IMR-90 (cell line): ENCODE measurements at regions not wholly inside any gene's neighbourhood (a gene's known extent, or its start where the extent isn't known, plus 50 kb on each side); places are given as distances from the start of the nearest gene placed in this dataset.

Experiments used
- ATAC-seq: fragments of 200-7000 bp; cut with Tn5 transposase; 2 replicates; pipeline ENCODE4 v1.9.1; 2020; ENCODE audit warnings: low read depth, mild to moderate bottlenecking, moderate library complexity
- BruUV-seq: library from RNA; stranded (reverse); fragments of 400-500 nt; replicated peaks from 2 replicates; lab custom pipeline; 2021; lab: Mats Ljungman, UMichigan
- CTCF ChIA-PET: fragments of 300-600 bp; formaldehyde crosslinking; extraction: SDS; loops from one replicate; lab custom pipeline; 2021; ENCODE audit warnings: antibody characterized with exemption; lab: Yijun Ruan, JAX
- POLR2A ChIA-PET: fragments of 300-600 bp; sonication (Branson Sonifier 250); formaldehyde crosslinking; loops from one replicate; lab custom pipeline; 2022; ENCODE audit warnings: antibody characterized with exemption; ENCODE audit not compliant: unreplicated experiment; lab: Charles Lee
- DNase-seq: peaks from one replicate; pipeline ENCODE4 v3.0.0; 2013
- H2AFZ ChIP-seq: replicated peaks from 2 replicates; pipeline ENCODE3; 2013; ENCODE audit warnings: low read length, mild to moderate bottlenecking; ENCODE audit not compliant: poor library complexity
- H2AK5ac ChIP-seq: 2 replicates; pipeline ENCODE4 v1.6.1; 2013; ENCODE audit warnings: low read depth, low read length, inconsistent platforms
- H2AK9ac ChIP-seq: replicated peaks from 2 replicates; pipeline ENCODE3; 2013; ENCODE audit warnings: mild to moderate bottlenecking, low read depth, low read length, moderate library complexity; ENCODE audit not compliant: poor library complexity
- H2BK120ac ChIP-seq: 2 replicates; pipeline ENCODE4 v1.6.1; 2013; ENCODE audit warnings: low read depth, low read length, inconsistent platforms
- H2BK15ac ChIP-seq: 3 replicates; pipeline ENCODE4 v1.6.1; 2013; ENCODE audit warnings: low read depth, low read length, inconsistent platforms
- H2BK20ac ChIP-seq: 2 replicates; pipeline ENCODE4 v1.6.1; 2013; ENCODE audit warnings: low read depth, mild to moderate bottlenecking, inconsistent platforms, low read length, moderate library complexity
- H2BK5ac ChIP-seq: 2 replicates; pipeline ENCODE4 v1.6.1; 2013; ENCODE audit warnings: mild to moderate bottlenecking, low read depth, low read length, inconsistent platforms; ENCODE audit not compliant: poor library complexity, severe bottlenecking
- H3K14ac ChIP-seq: replicated peaks from 2 replicates; pipeline ENCODE4 v1.6.1; 2013; ENCODE audit warnings: low read depth, low read length, inconsistent platforms
- H3K18ac ChIP-seq: 2 replicates; pipeline ENCODE4 v1.6.1; 2013; ENCODE audit warnings: low read depth, low read length, control low read depth
- H3K23ac ChIP-seq: 2 replicates; pipeline ENCODE4 v1.6.1; 2013; ENCODE audit warnings: low read depth, low read length, inconsistent platforms
- H3K27ac ChIP-seq: 2 replicates; pipeline ENCODE4 v1.5.1; 2013; ENCODE audit warnings: mild to moderate bottlenecking, control low read depth, low read length; ENCODE audit not compliant: insufficient read depth
- H3K27me3 ChIP-seq: 2 replicates; pipeline ENCODE4 v1.6.1; 2013; ENCODE audit warnings: low read length; ENCODE audit not compliant: control insufficient read depth, insufficient read depth
- H3K36me3 ChIP-seq: 2 replicates; pipeline ENCODE4 v1.6.1; 2013; ENCODE audit warnings: low read length, mixed read lengths; ENCODE audit not compliant: control insufficient read depth, insufficient read depth
- H3K4ac ChIP-seq: 2 replicates; pipeline ENCODE4 v1.6.1; 2013; ENCODE audit warnings: low read depth, low read length, inconsistent platforms
- H3K4me1 ChIP-seq: 2 replicates; pipeline ENCODE4 v1.6.1; 2013; ENCODE audit warnings: low read length, mixed read lengths; ENCODE audit not compliant: control insufficient read depth, insufficient read depth
- H3K4me2 ChIP-seq: 2 replicates; pipeline ENCODE4 v1.6.1; 2013; ENCODE audit warnings: low read depth, mild to moderate bottlenecking, control low read depth, low read length, moderate library complexity
- H3K4me3 ChIP-seq: 2 replicates; pipeline ENCODE4 v1.5.1; 2013; ENCODE audit warnings: low read depth, mild to moderate bottlenecking, control low read depth, low read length, moderate library complexity; ENCODE audit not compliant: insufficient read depth
- H3K56ac ChIP-seq: 2 replicates; pipeline ENCODE4 v1.6.1; 2013; ENCODE audit warnings: low read length, inconsistent platforms; ENCODE audit not compliant: insufficient read depth; ENCODE audit errors: extremely low read depth
- H3K79me1 ChIP-seq, 2 experiments: 2 replicates each; pipeline ENCODE4 v1.6.1; 2013; ENCODE audit warnings: low read length in 2 of 2, inconsistent platforms in 1 of 2, low read depth in 1 of 2
- H3K9ac ChIP-seq: 2 replicates; pipeline ENCODE4 v1.6.1; 2013; ENCODE audit warnings: low read depth, low read length, control low read depth
- H3K9me1 ChIP-seq: 2 replicates; pipeline ENCODE4 v1.6.1; 2013; ENCODE audit warnings: low read length, inconsistent platforms; ENCODE audit not compliant: insufficient read depth
- H3K9me3 ChIP-seq: 2 replicates; pipeline ENCODE4 v1.6.1; 2013; ENCODE audit warnings: low read length; ENCODE audit not compliant: control insufficient read depth, insufficient read depth
- H4K20me1 ChIP-seq: 2 replicates; pipeline ENCODE4 v1.6.1; 2013; ENCODE audit warnings: low read length, inconsistent platforms; ENCODE audit not compliant: insufficient read depth
- H4K5ac ChIP-seq: 2 replicates; pipeline ENCODE4 v1.6.1; 2013; ENCODE audit warnings: mild to moderate bottlenecking, low read depth, low read length, control low read depth
- H4K8ac ChIP-seq, 2 experiments: 2 replicates each; pipeline ENCODE4 v1.6.1; 2013; ENCODE audit warnings: low read depth in 2 of 2, low read length in 2 of 2, control low read depth in 1 of 2, inconsistent platforms in 1 of 2
- H4K91ac ChIP-seq: 2 replicates; pipeline ENCODE4 v1.6.1; 2013; ENCODE audit warnings: low read depth, low read length, inconsistent platforms; ENCODE audit not compliant: insufficient read depth
- CEBPB ChIP-seq: IDR thresholded peaks from 2 replicates; pipeline ENCODE4 v1.6.1; 2012; ENCODE audit warnings: low read depth, low read length, improper control_type of control experiment
- CHD1 ChIP-seq: IDR thresholded peaks from 2 replicates; pipeline ENCODE4 v1.6.1; 2012; ENCODE audit warnings: low read depth, low read length, improper control_type of control experiment
- MAFK ChIP-seq: IDR thresholded peaks from 2 replicates; pipeline ENCODE4 v1.6.1; 2012; ENCODE audit warnings: low read depth, low read length, improper control_type of control experiment
- MAZ ChIP-seq: IDR thresholded peaks from 2 replicates; pipeline ENCODE4 v1.6.1; 2012; ENCODE audit warnings: low read depth, mild to moderate bottlenecking, low read length, improper control_type of control experiment, moderate library complexity, borderline replicate concordance
- MXI1 ChIP-seq: IDR thresholded peaks from 2 replicates; pipeline ENCODE4 v1.6.1; 2012; ENCODE audit warnings: low read depth, mild to moderate bottlenecking, low read length, moderate library complexity, borderline replicate concordance
- POLR2A ChIP-seq: IDR thresholded peaks from 2 replicates; pipeline ENCODE4 v1.6.1; 2012; ENCODE audit warnings: mild to moderate bottlenecking, low read depth, low read length
- RCOR1 ChIP-seq: IDR thresholded peaks from 2 replicates; pipeline ENCODE4 v1.6.1; 2012; ENCODE audit warnings: mild to moderate bottlenecking, low read length, improper control_type of control experiment; ENCODE audit not compliant: insufficient replicate concordance
- RFX5 ChIP-seq: IDR thresholded peaks from 2 replicates; pipeline ENCODE4 v1.8.0; 2012; ENCODE audit warnings: low read depth, mild to moderate bottlenecking, low read length, moderate library complexity
- SMC3 ChIP-seq: fragments of 150-350 bp; IDR thresholded peaks from 2 replicates; pipeline ENCODE4 v1.6.1; 2016; ENCODE audit warnings: low read depth, mild to moderate bottlenecking, antibody characterized with exemption, low read length, moderate library complexity
- WGBS, 2 experiments: methylation state at CpG; one replicate each; pipeline versions ENCODE4 v1.1.5 to v1.1.7; 2013; ENCODE audit warnings: missing lambda C conversion rate in 2 of 2; ENCODE audit not compliant: insufficient read length in 1 of 2; ENCODE audit errors: extremely low coverage in 2 of 2; 5-methylcytosine and 5-hydroxymethylcytosine counted together
- dilution Hi-C: fragments of 300-500 bp; cut with HindIII; formaldehyde crosslinking; loops from one replicate; pipeline ENCODE4 v1.14.3; 2018; ENCODE audit warnings: low sequenced_read_pairs; ENCODE audit not compliant: unreplicated experiment
- in situ Hi-C: fragments of 300-500 bp; cut with MboI; formaldehyde crosslinking; loops from 3 replicates; pipeline ENCODE4 v1.14.3; 2019; ENCODE audit warnings: low sequenced_read_pairs, inconsistent platforms, mixed read lengths
- intact Hi-C: fragments of 100-400 bp; cut with micrococcal nuclease; formaldehyde crosslinking; loops from 2 replicates; pipeline ENCODE4 v1.10.0; 2022
- TF ChIP-seq, protein P1 (sequence below): fragments of 150-350 bp; IDR thresholded peaks from 2 replicates; pipeline ENCODE4 v1.6.1; 2016; ENCODE audit warnings: low read depth, mild to moderate bottlenecking, low read length, moderate library complexity, borderline replicate concordance
- TF ChIP-seq, protein P2 (sequence below): fragments of 150-350 bp; IDR thresholded peaks from 2 replicates; pipeline ENCODE4 v1.6.1; 2017; ENCODE audit warnings: mild to moderate bottlenecking, antibody characterized with exemption, low read length, low read depth

DNA sequence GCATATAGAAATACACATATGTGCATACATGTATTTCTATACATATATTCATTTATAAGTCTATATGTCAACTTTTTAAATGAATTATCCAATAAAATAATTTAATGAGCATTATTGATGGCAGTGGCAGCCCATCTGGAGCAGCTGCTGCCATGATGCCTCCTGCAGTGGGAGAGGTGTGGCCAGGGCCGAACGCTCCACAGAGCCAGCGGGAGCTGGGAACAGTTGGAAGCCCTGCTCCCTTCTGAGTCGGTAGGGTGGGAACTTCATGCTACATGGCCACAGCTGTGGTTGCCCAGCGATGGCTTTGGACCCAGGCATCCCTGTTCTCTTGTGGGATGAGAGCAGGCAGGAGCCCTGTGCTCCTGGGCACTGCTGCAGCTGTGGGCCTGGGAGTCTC is 812.4 kb upstream of the CTNND2 start:
- 0% methylated on average over 1 of the region's 5 CpGs; no CpG with 5 or more reads in 1 of the 2 experiments for WGBS, 2 experiments
- dilution Hi-C loops: no loop called here

More for the DNA sequence above, 812.4 kb upstream of the CTNND2 start:
- H4K5ac ChIP-seq: no peak overlapping the region
- no peaks in the 10 kb centered on the region for H3K79me1 ChIP-seq
- CTCF ChIA-PET: no interaction called here
- H3K4me3 ChIP-seq: no peak overlapping the region
- no peaks in the 10 kb centered on the region for H3K9me1 ChIP-seq
- H2AK5ac ChIP-seq: no peak overlapping the region
- H3K4me2 ChIP-seq: no peak overlapping the region
- no peak overlapping the region for H2BK5ac ChIP-seq
- H3K14ac ChIP-seq: no peak overlapping the region
- no peak overlapping the region for H2BK20ac ChIP-seq
- no peak overlapping the region for H2BK15ac ChIP-seq
- H2BK120ac ChIP-seq: no peak overlapping the region
- intact Hi-C loops (no loop called here), in situ Hi-C loops (no loop called here)
- H3K27ac ChIP-seq: no peak overlapping the region
- H4K91ac ChIP-seq: no peak overlapping the region
- no TSS peak for BruUV-seq
- no peak overlapping the region for H4K8ac ChIP-seq
- no peak overlapping the region for H2AFZ ChIP-seq
- no peak overlapping the region for H3K9ac ChIP-seq
- TF ChIP-seq, protein P1, sequence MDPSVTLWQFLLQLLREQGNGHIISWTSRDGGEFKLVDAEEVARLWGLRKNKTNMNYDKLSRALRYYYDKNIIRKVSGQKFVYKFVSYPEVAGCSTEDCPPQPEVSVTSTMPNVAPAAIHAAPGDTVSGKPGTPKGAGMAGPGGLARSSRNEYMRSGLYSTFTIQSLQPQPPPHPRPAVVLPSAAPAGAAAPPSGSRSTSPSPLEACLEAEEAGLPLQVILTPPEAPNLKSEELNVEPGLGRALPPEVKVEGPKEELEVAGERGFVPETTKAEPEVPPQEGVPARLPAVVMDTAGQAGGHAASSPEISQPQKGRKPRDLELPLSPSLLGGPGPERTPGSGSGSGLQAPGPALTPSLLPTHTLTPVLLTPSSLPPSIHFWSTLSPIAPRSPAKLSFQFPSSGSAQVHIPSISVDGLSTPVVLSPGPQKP: no peak
- TF ChIP-seq MXI1: no peak
- no peak for TF ChIP-seq CHD1
- TF ChIP-seq, protein P2, sequence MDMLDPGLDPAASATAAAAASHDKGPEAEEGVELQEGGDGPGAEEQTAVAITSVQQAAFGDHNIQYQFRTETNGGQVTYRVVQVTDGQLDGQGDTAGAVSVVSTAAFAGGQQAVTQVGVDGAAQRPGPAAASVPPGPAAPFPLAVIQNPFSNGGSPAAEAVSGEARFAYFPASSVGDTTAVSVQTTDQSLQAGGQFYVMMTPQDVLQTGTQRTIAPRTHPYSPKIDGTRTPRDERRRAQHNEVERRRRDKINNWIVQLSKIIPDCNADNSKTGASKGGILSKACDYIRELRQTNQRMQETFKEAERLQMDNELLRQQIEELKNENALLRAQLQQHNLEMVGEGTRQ: no peak
- TF ChIP-seq MAZ: no peak
- TF ChIP-seq CEBPB: no peak
- TF ChIP-seq RFX5: no peak
- no peak for TF ChIP-seq MAFK
- TF ChIP-seq RCOR1: no peak
- TF ChIP-seq SMC3: no peak
- TF ChIP-seq POLR2A: no peak
- no peak overlapping the region for H3K4ac ChIP-seq
- no peak overlapping the region for H3K18ac ChIP-seq
- H3K9me3 ChIP-seq: peaks cover 18% of the 10 kb centered on the region
- DNase-seq: no peak
- POLR2A ChIA-PET: no interaction called here
- H3K27me3 ChIP-seq: no peaks in the 10 kb centered on the region
- H3K36me3 ChIP-seq: no peaks in the 10 kb centered on the region
- no peak overlapping the region for H2AK9ac ChIP-seq
- ATAC-seq: no peak
- H3K4me1 ChIP-seq: no peaks in the 10 kb centered on the region
- no peaks in the 10 kb centered on the region for H4K20me1 ChIP-seq
- H3K23ac ChIP-seq: no peak overlapping the region
- H3K56ac ChIP-seq: no peak overlapping the region
